Glomerular visceral epithelial cell (primary cell): ENCODE measurements at regions not wholly inside any gene's neighbourhood (a gene's known extent, or its start where the extent isn't known, plus 50 kb on each side); places are given as distances from the start of the nearest gene placed in this dataset.
A peak's percentile ranks its signal among the peaks of the same experiment; 100 is the strongest.
"Not testable (repeated sequence)": the region's sequence is repeated elsewhere in the genome, so short reads cannot be mapped to it uniquely, and the experiment has no call there.

Experiments
- DNase-seq: peaks from one replicate; pipeline ENCODE4 v3.0.0-alpha.2; 2016; ENCODE audit errors: extremely low spot score

DNA sequence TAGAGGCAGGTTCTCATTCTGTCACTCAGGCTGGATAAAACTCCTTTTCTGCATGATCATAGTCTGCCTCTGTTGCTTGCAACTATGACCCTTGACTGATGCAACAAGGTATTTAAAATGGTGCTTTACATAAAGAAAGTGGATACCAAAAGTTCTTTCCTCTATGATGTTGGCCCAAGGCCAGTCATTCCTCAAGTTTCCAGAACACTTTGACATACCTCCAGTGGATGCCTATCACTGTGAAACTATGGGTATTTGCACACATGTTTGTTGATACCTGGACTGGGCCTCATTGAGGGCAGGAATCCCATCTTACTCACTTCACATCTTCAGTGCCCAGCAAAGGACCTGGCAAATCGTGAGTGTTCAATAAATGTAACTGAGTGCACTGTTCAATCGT lies 159.0 kb upstream of the ZC3H12C start:
- DNase-seq: no peak

DNA sequence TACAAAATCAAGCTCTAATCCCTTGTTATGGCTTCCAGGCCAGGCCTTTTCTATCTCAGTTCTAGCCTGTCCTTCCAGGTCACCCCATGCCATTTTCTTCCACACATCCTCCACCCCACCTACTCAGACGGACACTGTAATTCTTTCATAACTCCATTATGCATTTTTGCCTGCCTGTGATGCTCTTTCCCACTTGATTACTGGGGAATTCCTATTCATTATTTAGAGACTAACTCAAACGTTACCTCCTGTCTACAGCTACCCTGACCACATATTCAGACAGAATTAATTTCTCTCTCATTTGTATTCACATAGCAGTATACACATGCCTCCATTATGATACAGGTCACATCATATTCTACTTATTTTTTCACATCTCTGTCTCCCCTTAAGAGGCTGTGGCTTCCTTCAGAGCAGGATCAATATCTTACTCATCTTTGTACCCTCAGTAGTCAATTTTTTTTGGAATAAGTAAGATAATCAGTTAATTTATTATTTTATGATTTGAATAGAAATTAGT lies 156.5 kb upstream of the ZC3H12C start:
- no peak for DNase-seq

DNA sequence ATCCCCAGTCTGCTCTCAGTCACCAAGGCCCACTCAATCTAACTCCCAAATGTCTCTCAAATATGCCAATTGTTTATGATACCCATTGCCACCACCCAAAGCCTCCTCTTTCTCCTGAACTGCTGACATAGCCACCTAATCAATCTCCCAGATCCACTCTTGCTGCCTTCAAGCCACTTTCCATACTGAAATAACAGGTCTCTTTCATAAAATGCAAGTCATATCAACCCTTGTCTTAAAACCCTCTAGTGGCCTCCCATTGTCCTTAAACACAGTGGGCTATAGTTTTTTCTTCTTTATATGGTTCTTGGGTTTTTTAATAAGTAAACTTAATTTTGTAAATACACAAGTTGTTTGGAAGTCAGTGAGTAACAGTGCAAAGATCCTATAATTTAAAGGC lies 155.2 kb upstream of the ZC3H12C start:
- DNase-seq: no peak

DNA sequence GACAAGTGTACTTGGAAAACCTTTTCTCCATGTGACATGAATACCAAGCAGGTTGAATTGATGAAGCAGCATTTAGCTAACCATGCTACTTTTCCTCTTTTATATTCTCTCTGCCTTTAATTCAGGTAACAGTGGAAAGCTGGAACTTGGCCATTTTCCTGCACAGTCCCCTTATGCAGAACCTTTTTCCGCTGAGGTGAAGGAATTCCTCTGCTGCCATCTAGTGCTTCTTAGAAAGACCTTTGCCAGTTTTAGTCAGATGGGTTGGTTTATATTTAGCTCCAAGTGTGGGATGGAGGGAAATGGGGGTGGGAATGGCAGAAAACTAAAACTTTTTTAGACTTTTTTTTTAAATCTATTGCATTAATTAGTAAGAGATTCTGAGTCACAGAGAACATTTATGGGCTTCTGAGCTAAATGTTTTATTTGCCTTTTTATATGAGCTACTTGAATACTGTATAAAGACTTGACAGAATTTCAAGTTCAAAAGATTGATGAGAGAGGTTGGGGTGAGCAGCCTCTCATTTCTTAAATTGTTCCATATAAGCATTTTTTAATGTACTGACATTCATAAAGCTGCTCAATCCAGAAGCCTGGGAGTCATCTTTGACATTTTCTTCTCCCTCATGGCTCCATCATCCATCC lies 153.9 kb upstream of the ZC3H12C start:
- DNase-seq: peak; percentile 72

DNA sequence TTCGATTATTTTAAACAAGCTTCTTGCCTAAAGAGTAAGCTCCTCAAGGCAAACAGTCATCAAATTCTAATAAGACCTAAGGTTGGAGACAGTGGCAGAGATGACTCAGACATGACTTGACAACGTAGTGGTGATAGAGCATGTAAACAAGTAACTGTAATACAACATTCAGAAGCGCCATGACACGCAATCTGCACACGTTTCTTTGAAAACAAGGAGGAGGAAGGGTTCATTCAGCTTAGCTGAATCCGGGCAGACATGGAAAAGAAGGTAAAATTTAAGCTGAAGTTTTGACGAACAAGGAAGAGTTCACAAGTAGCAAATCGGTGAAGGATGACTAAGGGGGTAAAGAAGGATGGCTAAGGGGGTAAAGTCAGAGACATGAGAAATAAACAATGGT lies 152.4 kb upstream of the ZC3H12C start:
- DNase-seq: peak; percentile 47

DNA sequence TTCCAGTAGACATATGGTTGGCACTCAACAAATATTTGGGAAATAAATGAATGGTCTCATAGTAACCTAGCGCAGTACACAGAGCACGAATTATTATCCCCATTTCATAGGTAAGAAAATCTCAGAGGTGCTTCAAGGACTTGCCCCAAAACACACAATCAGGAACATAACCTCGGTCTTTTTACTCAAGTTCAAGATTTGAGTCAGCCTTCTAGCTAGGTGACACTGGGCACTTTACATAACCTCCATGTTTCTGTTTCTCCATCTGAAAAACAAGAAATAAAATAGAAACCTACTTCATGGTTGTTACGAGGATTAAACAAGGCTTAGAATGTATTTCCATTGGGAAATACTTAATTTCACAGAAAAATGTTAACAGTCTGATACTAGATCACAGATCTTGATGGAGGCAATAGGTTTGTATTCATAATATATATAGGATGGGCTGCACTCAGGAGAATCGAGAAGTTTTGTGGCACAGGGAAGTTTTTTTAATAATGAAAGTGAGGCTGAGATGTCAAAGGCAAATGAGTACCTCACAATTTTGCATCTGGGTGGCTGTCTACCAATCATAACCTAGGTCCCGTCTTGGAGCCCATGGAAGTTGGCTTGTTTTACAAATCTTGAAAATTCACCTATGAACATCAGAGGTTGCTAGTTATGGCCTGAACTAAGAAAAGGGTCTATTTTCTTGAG lies 147.4 kb upstream of the ZC3H12C start:
- DNase-seq: no peak

DNA sequence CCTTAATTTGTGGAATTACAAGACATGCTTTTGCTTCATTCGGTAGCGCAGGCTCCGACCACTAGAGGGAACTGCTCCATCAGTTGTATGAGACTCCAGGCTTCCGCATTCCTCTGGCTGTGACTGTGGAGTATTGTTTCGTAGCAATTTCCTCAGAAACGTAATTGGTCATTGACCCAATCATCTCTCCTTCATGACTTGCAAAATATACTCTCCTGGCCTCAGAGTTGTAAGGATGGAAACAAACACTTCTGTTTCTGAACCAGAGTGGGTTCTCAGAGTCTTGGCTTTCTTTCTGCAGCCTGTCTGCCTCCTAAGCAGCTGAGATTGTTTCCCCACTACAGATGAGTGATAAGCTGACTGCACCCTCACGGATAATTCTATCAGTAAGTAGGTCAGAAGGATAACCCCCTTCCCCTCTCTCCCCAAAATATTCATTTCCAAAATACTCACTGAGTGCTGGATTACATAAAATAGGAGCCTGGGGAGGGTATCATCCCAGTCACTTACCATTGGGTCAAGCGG lies 146.8 kb upstream of the ZC3H12C start:
- DNase-seq: peak; percentile 84

DNA sequence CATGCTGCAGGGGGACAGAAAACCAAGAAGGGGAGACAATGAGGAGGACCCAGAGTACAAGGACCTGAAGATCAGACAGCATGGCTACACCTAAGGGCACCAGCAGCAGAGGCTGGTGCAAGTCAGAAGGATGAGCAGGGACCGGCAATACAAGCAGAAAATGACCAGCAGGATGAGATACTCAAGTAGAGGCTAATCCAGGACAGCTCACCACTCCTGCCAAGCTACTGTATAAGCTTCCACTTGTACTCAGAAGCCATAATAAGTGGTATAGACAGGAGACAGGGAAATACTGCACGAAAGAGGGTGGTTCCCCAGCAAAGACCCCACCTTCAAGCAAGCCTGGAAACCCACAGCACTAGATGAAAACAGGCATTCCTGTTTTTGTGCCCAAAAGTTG lies 138.7 kb upstream of the ZC3H12C start:
- no peak for DNase-seq

DNA sequence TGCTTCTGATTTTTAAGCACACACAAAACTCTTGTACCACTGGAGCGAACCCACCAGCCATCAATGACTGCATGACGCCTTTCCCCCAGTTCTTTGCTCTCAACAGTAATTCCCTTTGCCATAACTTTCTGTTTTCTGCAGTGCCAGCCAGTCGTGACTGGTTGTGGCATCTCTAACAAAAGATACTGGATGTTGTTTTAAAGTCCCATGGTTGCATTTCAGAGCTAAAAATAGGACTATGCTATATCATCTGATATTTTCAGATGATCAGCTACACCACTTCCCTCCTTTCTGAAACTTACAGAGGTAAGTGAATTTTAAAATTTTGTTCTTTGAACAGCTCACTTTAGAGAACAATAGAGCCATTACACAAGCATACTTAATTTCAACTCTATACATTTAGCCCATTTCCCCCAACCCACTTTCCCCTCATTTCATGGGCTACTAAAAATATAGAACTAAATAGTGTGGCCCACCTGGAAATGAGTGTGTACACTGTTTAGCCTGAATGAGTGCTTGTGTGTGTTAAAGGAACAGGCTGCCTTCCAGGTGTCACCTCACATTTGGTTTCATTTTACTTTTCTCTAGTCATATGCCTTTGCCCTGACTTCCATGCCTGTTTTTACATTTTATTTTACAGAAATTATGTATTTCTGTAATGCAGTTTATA lies 136.9 kb upstream of the ZC3H12C start:
- DNase-seq: no peak

DNA sequence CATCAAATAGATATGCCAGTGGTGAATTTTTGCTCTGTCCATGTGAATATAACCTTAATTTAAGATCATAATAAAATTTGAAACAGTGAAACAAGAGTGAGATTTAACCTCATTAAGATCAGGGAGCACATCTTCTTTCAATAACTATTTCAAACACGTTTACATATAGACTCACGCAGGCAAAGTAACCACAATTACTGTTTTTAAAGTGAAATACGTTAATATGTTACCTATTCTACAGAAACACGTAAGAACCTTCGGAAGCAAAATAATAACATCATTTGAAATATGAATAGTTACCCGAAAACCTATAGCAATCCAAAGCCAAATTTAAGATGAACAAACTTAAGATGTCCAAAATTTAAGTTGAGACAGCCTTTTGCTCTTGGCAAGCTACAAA lies 136.2 kb upstream of the ZC3H12C start:
- no peak for DNase-seq

DNA sequence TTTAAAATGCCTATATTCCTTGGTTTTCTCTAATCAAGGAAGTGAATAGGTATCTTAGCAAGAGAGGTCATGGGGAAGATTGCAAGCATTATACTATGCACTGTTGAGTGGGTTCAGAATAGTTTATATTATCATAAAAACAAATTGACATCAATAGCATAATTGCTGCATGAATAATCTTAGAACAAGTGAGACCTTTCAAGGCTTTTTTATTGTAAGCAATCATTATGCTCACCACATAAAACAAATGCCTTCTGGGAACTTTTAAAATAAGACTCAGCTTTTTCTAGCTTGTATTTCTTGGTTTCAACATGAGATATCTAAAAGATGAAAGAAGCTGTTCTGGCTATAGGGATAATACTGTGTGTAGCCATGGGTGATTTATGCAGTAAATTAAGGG lies 135.6 kb upstream of the ZC3H12C start:
- no peak for DNase-seq

DNA sequence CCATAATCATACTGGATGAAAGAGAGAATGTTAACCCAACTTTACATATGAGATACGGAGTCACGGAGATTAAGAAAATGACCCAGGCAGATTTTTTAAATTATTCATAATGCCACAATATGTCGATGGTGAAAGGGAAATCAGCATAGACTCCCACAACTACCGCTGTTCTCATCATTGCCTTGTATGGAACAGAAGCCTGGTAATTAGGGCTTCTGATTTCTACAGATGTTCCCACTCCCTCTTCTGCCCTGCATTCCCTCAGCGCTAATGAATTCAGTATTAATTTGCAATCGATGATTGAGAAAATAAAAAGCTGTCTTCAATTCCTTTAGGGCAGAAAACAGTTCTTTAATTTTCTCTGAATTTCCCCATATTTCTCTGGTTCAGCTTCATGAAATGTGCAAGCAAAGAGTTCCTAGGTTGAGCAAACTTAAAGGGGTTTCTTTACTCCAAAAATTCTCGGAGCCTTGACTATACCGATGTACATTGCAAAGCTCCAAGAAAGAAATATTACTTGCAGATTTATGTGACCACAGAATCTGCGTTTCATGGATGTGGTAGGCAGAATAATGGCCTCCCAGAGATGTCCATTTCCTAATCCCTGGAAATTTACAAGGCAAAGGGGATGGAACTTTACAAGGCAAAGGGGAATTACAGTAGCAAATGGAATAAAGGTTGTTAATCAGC lies 134.9 kb upstream of the ZC3H12C start:
- DNase-seq: no peak

DNA sequence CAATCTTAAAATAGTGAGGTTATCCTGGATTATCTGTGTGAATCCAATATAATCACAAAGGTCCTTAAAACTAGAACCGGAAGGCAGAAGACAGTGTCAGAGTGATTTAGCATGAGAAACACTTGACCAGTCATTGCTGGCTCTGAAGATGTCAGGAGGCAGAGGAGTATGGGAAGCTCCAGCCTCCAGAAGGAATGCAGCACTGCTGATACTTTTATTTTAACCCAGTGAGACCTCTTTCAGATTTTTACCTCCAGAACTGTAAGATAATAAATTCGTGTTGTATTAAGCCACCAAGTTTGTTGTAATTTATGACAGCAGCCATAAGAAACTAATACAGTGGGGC lies 134.4 kb upstream of the ZC3H12C start:
- no peak for DNase-seq

DNA sequence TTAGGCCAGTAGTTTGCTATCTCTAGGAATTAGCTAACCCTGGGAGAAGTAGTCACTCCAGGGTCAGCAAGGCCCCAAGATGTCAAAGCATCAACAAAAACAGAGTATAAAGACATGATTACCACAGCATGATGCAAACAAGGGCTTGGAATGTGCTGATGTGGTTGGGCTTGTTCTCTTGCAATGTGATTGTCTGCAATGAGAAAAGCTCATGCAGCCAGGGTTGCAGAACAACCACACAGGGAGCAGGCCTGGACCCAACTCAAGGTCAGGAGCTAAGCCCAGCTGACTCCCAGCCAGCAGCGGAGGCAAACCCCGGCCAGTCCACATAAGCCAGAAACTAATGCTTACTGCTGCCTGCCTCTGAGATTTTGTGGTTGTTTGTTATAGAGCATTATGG lies 132.4 kb upstream of the ZC3H12C start:
- no peak for DNase-seq

DNA sequence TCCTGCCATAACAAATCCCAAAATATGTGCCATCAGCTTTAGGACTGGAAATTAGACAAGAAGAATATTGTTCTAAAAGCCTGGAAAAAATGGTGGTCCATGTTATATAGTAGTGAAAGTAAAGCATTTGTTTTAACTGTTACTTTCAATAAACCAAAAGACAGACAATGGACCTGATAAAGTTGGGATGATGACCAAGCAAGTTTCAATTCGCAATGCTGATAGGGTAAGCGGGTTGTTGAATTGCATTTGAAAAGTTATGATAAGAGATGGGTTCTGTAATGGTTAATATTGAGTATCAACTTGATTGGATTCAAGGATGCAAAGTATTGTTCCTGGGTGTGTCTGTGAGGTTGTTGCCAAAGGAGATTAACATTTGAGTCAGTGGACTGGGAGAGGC lies 131.9 kb upstream of the ZC3H12C start:
- DNase-seq: no peak

DNA sequence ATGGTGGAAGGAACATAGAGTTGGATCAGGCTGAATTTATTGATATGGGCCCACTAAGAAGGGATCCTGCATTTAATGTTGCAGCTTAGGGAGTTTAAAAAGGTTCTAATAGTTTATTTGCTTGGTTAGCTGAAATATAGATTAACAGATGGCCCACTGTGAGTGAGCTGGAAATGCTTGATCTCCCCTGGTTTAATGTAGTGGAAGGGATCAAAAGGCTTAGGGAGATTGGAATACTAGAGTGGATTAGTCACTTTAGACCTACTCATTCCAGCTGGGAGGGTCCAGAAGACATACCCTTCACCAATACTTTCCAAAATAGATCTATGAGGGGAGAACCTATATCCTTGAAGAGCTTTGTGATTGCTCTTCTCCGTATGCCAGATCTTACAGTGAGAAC lies 130.1 kb upstream of the ZC3H12C start:
- no peak for DNase-seq

DNA sequence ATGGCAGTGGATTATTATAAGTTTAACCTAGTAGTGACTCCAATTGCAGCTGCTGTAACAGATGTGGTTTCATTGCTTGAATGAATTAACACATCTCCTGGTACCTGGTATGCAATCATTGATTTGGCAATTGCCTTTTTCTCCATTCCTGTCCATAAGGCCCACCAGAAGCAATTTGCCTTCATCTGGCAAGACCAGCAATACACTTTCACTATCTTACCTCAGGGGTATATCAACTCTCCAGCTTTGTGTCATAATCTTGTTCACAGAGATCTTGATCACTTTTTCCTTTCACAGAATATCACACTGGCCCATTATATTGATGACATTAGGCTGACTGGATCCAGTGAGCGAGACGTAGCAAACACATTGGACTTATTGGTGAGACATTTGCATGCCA lies 128.7 kb upstream of the ZC3H12C start:
- no peak for DNase-seq

DNA sequence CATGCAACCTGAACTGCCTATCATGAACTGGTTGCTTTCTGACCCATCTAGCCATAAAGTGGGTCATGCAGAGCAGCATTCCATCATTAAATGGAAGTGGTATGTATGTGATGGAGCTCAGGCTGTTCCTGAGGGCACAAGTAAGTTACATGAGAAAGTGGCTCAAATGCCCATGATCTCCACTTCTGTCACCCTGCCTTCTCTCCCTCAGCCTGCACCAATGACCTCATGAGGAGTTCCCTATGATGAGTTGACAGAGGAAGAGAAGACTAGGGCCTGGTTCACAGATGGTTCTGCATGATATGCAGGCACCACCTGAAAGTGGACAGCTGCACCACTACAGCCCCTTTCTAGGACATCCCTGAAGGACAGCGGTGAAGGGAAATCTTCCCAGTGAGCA lies 127.7 kb upstream of the ZC3H12C start:
- not testable (repeated sequence) for DNase-seq

DNA sequence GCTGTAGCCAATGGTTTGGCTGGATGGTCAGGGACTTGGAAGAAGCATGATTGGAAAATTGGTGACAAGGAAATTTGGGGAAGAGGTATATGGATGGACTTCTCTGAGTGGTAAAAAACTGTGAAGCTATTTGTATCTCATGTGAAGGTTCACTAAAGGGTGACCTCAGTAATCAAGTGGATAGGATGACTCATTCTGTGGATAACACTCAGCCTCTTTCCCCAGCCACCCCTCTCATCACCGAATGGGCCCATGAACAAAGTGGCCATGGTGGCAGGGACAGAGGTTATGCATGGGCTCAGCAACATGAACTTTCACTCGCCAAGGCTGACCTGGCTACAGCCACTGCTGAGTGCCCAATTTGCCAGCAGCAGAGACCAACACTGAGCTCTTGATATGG lies 127.3 kb upstream of the ZC3H12C start:
- DNase-seq: not testable (repeated sequence)

DNA sequence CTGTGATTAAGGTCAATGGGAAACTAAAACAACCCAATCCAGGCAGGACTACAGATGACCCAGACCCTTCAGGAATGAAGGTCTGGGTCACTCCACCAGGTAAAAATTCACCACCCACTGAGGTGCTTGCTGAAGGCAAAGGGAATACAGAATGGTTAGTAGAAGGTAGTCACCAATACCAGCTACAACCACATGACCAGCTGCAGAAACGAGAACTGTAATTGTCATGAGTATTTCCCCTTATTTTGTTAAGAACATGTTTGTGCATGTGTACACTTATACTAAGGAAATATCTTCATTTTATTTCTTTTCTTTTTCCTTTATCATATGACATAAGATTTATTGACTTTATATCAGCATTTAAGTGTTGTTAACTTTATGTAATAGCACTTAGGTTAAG lies 126.1 kb upstream of the ZC3H12C start:
- DNase-seq: not testable (repeated sequence)

DNA sequence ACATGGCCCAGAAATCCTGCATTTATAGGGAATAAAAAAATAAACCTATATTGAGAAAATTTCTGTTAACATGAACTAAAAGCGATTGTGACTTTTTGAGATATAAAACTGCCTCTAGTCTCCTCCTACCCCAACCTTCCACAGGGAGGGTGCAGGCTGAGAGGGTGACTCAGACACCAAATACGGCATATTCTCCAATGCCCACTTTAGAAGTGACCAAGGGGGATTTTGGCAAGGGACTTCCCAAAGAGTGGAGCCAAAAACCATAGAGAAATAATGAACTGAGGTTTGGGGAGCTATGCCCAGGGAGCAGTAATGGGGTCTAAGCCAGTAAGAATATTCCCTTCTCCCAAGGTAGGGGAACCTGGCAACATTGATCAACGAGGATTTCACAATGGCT lies 124.9 kb upstream of the ZC3H12C start:
- DNase-seq: no peak

DNA sequence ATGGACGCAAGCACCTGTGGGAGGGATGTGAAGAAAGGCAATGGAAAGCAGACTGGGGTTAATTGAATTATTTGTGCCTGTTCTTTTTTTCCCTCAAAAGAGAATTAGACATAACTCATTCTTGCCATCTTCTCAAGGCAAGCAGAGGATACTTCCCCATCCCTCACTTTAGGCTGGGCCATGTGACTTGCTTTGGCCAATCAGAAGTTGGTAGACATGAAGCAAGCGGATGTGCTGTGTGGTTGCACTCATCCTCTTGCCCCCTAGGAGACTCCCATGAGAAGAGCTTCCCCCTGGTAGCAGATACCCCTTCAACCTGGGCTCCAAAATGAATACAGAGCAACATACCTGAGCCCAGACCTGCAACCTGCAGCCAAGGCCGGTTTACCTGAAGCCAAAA lies 124.4 kb upstream of the ZC3H12C start:
- DNase-seq: no peak
